ENCODE measurements at regions not wholly inside any gene's neighbourhood (a gene's known extent, or its start where the extent isn't known, plus 50 kb on each side); places are given as distances from the start of the nearest gene placed in this dataset.

DNA sequence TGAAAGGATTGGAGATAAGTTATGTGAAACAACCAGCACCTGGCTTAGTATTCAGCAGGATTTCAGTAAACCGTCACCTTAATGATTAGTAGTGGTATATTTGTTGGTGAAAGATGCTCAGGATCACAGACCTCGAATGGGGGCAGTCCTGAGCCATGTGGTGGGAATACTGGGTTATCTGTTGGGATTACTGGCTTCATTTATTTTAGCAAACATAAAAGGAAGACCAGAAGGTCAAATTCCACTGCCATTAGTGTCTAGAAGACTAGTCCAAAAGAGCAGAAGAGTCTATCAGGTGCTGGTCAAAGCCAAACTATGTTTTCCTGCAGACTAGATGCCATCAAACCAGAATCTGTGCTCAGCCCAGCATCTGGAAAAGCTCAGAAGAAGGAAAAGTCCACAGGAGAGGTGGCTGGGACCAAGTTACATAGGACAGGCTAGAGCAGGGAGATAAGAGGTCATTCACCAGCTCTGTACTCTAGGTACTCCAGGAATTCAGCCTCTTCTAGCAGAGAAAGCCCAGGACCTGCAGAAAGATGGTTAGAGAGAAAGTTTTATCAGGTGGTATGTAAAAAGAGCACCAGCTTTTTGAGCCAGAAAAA is 343.4 kb downstream of the PLPP3 start:
- Histone ChIP-seq H3K9me3 (peaks cover 0 to 2% (median 0%) of the 10 kb centered on the region in 4 donors), H3K4me3 (no peak overlapping the region), H3K27me3 (no peaks in the 10 kb centered on the region), H3K4me1 (no peaks in the 10 kb centered on the region), H3K27ac (no peak overlapping the region), H3K36me3 (no peaks in the 10 kb centered on the region)
- WGBS, 2 donors, result 78 to 83% methylated on average over 2 of the region's 2 CpGs
- no peak for DNase-seq (ENCODE audit: low spot score in 2 of 2)
- no peak for TF ChIP-seq POLR2A (IDR thresholded peaks at IDR 0.05)
- TF ChIP-seq EP300 (IDR thresholded peaks at IDR 0.05), result no peak
- TF ChIP-seq, protein P1, sequence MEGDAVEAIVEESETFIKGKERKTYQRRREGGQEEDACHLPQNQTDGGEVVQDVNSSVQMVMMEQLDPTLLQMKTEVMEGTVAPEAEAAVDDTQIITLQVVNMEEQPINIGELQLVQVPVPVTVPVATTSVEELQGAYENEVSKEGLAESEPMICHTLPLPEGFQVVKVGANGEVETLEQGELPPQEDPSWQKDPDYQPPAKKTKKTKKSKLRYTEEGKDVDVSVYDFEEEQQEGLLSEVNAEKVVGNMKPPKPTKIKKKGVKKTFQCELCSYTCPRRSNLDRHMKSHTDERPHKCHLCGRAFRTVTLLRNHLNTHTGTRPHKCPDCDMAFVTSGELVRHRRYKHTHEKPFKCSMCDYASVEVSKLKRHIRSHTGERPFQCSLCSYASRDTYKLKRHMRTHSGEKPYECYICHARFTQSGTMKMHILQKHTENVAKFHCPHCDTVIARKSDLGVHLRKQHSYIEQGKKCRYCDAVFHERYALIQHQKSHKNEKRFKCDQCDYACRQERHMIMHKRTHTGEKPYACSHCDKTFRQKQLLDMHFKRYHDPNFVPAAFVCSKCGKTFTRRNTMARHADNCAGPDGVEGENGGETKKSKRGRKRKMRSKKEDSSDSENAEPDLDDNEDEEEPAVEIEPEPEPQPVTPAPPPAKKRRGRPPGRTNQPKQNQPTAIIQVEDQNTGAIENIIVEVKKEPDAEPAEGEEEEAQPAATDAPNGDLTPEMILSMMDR (IDR thresholded peaks at IDR 0.05), result no peak

DNA sequence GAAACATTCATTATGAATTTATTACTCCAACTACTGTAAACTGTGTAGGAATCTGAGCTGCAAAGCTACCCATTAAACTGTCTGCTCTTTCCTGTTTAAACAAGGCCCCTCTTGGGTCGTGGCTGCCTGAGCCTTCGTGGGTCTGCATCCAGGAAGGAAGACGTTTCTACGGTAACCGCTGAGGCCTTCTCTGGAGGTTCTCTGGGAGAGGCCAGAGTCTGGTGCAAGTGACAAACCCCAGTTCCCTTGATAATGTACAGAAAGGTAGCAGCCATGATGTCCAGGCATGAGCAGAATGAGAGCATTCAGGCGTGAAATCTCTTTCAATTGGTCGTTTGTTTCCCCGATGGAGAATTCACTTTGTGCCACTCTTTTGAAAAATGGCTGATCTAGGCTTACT is 350.2 kb downstream of the PLPP3 start:
- H3K27ac ChIP-seq, result no peak overlapping the region
- no peaks in the 10 kb centered on the region for H3K27me3 ChIP-seq
- H3K9me3 ChIP-seq, result no peaks in the 10 kb centered on the region
- TF ChIP-seq EP300 (IDR thresholded peaks at IDR 0.05) (no peak), POLR2A (IDR thresholded peaks at IDR 0.05) (no peak)
- DNase-seq (ENCODE audit: low spot score in 2 of 2), result no peak
- WGBS, 2 donors, result 40 to 44% methylated on average over 8 of the region's 8 CpGs
- H3K4me1 ChIP-seq, result no peaks in the 10 kb centered on the region
- no peaks in the 10 kb centered on the region for H3K36me3 ChIP-seq
- no peak overlapping the region for H3K4me3 ChIP-seq

DNA sequence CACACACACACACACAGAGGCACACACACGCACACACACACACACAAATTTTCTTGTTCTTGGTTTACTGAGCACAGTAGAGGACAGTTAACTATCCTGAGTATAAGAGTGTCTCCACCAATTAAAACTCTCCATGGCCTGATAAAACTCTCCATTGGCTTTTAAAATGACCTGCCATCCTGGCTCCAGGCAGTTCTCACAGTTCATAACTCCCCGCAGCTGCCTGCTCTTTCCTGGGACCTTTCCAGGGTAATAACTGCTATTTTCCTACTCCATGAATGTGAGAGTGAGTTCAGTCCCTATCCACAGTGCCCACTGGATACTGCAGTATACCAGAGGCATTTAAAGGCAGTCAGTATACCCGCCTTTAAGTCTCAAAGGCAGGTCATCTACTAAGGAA is 351.5 kb downstream of the PLPP3 start:
- no peak overlapping the region for H3K4me3 ChIP-seq
- H3K27me3 ChIP-seq, result no peaks in the 10 kb centered on the region
- WGBS, 2 donors, result 68 to 69% methylated on average over 3 of the region's 3 CpGs
- H3K27ac ChIP-seq, result no peak overlapping the region
- no peaks in the 10 kb centered on the region for H3K36me3 ChIP-seq
- H3K4me1 ChIP-seq, result no peaks in the 10 kb centered on the region
- no peak for TF ChIP-seq POLR2A (IDR thresholded peaks at IDR 0.05)
- TF ChIP-seq, protein P1 (IDR thresholded peaks at IDR 0.05), result no peak
- TF ChIP-seq EP300 (IDR thresholded peaks at IDR 0.05), result no peak
- H3K9me3 ChIP-seq, result no peaks in the 10 kb centered on the region
- no peak for DNase-seq (ENCODE audit: low spot score in 2 of 2)

DNA sequence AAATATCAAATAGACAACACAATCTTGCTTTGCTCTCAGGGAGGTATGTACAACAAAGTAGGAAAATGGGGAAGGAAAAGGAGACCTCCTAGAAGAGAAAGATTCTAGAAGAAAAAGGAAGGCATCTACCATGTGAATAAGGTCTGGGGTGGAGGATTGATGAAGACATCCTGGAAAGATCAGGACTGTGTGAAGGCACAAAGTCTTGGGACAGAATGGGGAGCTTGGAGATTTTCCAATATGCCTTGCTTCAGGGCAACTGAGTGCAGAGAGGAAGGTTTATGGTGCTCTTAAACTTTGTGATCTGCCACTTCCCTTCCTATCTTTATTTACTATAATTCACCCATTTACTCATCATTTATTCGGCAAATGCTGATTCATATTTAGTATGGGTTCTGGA is 352.0 kb downstream of the PLPP3 start:
- no peaks in the 10 kb centered on the region for H3K4me1 ChIP-seq
- no peak for DNase-seq (ENCODE audit: low spot score in 2 of 2)
- WGBS, 2 donors, result 97 to 100% methylated on average over 1 of the region's 1 CpG

DNA sequence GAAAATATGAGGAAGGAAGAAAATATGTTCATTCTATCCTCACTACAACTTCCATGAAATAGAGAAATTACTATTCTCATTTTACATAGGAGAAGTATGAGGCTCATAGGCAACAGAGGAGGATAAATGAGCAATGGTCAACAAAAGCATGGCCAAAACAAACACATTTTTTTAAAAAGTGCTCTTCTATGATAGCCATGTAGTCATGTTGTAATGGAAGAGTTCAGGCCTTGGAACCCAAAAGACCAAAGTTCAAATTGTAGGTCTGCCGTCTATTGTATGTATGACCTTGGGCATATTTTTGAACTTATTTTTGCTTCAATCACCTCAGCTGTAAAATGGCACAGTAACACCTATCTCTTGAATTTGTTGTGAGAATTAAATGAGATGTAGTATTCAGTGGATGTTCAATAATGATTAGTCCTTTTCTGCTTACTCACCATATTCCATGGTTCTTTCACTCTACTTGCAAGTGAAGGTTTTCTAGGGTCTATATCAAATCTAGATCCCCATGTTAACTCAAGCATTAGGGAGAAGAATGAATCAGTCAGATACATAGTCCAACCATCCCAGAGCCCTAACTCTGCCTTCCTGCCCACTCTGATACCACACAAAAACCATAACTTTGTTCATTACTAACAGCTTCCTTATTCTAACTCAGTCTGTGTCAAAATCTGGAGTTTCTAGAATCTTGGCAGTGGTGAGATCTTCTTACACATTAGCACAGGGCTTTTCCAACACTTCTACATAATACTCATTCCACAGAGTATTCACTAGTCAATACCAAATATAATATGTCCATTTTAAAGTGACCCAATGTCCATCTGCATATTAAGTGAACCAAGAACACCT is 353.2 kb downstream of the PLPP3 start:
- WGBS, 2 donors, result 82 to 91% methylated on average over 1 of the region's 1 CpG
- Histone ChIP-seq H3K36me3 (no peaks in the 10 kb centered on the region), H3K4me1 (no peaks in the 10 kb centered on the region), H3K27ac (no peak overlapping the region), H3K9me3 (no peaks in the 10 kb centered on the region), H3K4me3 (no peak overlapping the region), H3K27me3 (no peaks in the 10 kb centered on the region)
- no peak for DNase-seq (ENCODE audit: low spot score in 2 of 2)
- TF ChIP-seq POLR2A (IDR thresholded peaks at IDR 0.05) (no peak), EP300 (IDR thresholded peaks at IDR 0.05) (no peak)
- TF ChIP-seq, protein P1 (IDR thresholded peaks at IDR 0.05), result no peak

More for the DNA sequence above, 352.0 kb downstream of the PLPP3 start:
- no peak for TF ChIP-seq POLR2A (IDR thresholded peaks at IDR 0.05)
- TF ChIP-seq, protein P1 (IDR thresholded peaks at IDR 0.05), result no peak
- no peak for TF ChIP-seq EP300 (IDR thresholded peaks at IDR 0.05)
- Histone ChIP-seq H3K27me3 (no peaks in the 10 kb centered on the region), H3K27ac (no peak overlapping the region), H3K4me3 (no peak overlapping the region), H3K9me3 (no peaks in the 10 kb centered on the region), H3K36me3 (no peaks in the 10 kb centered on the region)

All from tibial nerve (tissue), 4 donors.